GM21423 (cell line): ENCODE measurements at regions not wholly inside any gene's neighbourhood (a gene's known extent, or its start where the extent isn't known, plus 50 kb on each side); places are given as distances from the start of the nearest gene placed in this dataset.
"Not testable (repeated sequence)": the region's sequence is repeated elsewhere in the genome, so short reads cannot be mapped to it uniquely, and the experiment has no call there.

Experiments used
- ATAC-seq: cut with Tn5 transposase; IDR thresholded peaks from one replicate; pipeline ENCODE4 v1.9.1; 2021; ENCODE audit warnings: mild to moderate bottlenecking, moderate library complexity; ENCODE audit not compliant: unreplicated experiment

- not testable (repeated sequence) for ATAC-seq
Observed at GRCh38 chrX:131875827-131876226, 147.3 kb upstream of the STK26 start.

DNA sequence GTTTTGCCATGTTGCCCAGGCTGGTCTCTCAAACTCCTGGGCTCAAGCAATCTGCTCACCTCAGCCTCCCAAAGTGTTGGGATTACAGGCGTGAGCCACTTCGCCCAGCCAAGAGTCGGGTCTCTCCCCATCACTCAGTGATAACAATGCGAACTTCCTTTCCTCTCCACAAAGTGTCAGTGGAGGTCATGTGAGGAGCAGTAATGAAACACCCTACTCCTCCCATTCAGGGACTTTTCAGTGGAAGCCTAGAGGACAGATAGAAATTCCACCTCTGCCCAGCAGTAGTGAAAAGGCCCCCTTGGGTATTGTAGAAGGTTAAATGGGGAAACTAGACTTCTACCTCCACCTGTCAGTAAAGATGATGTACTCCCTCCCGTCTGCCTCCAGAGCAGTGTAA lies 141.9 kb upstream of the STK26 start:
- no peak for ATAC-seq

- ATAC-seq, result not testable (repeated sequence)
Observed at GRCh38 chrX:131885042-131885441, 138.1 kb upstream of the STK26 start.

GRCh38 chrX:131893857-131894256 lies 129.2 kb upstream of the STK26 start:
- ATAC-seq, result not testable (repeated sequence)

GRCh38 chrX:131894995-131895394 lies 128.1 kb upstream of the STK26 start:
- ATAC-seq, result no peak

GRCh38 chrX:131895807-131896206 lies 127.3 kb upstream of the STK26 start:
- ATAC-seq, result no peak

- ATAC-seq, result no peak
Observed at GRCh38 chrX:131901546-131901945, 121.6 kb upstream of the STK26 start.

DNA sequence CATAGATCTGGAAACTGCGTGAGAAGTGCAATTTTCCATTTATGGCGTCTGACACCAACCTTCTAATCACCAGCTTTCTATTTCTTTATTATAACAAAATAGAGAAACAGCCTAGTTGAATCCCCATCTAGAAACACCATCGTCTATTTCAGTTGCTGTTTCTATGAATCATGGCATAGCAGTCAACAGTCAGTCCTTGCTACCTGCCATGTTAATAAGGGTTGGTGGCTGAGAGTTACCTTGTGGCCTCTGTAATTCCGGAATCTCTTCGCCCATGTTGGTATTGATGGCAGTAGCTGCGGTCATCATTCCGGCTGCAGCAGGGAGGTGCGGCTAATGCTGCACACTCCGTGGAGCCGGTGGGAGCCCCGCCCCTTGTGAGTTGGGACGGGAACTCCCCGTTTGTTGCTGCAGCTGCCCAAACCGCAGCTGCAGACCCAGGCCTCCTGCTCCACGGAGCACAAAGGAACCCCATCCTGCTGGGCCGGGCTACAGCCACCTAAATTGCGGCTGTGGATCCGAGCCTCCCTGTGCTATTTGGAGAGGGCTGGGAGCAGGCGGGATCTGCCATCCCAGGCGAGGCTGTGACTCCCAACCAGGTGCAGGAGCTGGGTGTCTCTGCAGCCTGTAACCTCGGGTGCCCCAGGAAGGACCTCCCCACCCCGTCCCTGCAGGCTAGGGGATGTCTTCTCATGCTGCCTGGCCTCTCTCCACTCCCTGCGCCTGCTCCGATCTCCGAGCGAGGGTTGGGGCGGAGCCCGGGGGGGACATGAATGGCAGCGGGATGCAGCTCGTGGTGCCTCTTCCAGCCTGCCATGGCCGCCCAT lies 115.4 kb upstream of the STK26 start:
- no peak for ATAC-seq

GRCh38 chrX:131910586-131910985 lies 112.5 kb upstream of the STK26 start:
- ATAC-seq, result no peak

DNA sequence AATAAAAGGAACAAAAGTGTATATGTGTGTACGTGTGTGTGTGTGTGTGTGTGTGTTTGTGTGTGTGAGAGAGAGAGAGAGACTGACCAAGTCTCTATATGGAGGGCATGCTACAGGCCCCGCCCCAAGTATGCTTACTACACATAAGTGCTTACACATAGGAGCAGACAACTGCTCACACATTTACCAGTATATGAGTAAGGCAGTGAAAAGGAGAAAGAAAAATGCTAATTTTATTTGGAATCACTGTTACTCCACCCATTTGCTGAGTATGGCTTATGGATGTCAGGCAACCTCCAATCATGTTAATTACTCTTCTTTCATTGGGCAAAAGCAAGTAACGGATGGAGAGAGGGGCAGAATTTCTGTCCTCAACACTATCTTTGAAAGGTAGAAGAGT lies 107.6 kb upstream of the STK26 start:
- no peak for ATAC-seq

- ATAC-seq, result no peak
Observed at GRCh38 chrX:131917588-131917987, 105.5 kb upstream of the STK26 start.

DNA sequence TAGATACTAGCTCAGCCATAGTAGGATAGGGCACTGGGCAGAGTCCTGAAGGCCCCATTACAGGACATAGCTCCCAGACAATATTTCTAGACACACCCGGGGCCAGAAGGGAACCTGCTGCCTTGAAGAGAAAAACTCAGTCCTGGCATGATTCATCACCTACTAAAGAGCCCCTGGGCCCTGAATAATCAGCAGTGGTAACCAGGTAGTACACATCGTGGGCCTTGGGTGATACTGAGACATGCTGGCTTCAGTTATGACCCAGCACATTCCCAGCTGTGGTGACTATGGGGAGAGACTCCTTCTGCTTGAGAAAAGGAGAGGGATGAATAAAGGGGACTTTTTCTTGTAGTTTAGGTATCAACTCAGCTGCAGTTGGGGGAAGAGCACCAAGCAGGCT lies 104.3 kb upstream of the STK26 start:
- no peak for ATAC-seq

GRCh38 chrX:131923614-131924250 lies 99.4 kb upstream of the STK26 start:
- no peak for ATAC-seq

DNA sequence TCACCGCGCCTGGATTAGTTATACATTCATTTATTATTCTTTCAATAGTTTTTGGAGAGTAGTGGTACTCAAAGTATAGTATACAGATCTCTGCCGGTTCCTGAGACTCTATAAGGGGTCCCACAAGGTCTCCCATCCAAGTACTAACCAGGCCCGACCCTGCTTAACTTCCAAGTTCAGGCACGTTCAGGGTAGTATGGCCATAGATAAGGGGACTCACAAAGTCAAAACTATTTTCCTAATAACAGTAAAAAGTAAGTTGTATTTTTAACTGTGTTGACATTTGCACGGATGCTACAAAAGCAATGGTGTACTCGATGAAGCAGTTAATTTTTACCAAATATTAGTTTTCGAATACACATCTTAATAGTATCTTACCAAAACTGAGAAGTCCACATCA lies 84.4 kb upstream of the STK26 start:
- no peak for ATAC-seq

- ATAC-seq, result no peak
Observed at GRCh38 chrX:131942034-131942433, 81.1 kb upstream of the STK26 start.

DNA sequence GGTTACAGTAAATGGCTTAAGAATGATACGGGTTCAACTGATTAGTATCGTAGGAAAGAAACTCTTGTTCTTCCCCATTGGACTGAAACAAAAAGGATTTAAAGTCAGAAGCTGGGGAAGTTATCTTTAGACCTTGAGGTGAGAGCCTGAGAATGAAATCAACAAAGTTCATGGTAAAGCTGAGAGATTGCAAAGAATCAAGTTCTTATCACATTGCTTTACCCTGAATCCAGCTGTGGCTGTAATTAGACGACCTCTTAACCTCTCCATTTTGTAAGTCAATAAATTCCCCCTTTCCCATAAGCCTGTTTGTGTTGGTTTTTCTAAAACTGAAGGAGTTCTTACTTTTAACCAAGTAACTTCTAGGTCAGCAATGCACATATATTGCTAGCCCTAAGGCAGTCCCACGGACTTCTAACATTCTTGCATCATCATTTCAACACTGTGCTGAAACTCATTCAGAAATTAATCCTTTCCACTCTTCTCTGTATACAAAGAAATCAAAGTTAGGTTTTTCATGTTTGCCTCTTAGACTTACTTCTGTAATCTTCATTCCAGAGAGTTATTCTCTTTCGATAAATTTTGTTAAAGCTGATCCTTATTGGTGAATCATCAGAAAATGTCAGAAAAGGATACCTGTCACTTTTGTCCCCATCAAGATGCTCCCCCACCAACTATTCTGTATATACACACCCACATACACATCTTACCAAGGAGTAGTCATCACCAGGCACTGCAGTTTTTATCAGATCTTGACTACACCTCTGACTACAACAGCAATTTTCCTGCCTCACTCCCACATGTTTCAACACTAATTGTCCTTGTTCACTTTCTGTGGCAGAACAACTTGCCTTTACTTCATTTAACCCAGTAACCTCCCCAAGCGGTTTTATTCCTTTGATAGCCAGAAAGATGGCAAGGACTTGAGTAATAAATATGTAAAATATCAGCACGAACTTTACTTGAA lies 77.9 kb upstream of the STK26 start:
- ATAC-seq, result no peak

DNA sequence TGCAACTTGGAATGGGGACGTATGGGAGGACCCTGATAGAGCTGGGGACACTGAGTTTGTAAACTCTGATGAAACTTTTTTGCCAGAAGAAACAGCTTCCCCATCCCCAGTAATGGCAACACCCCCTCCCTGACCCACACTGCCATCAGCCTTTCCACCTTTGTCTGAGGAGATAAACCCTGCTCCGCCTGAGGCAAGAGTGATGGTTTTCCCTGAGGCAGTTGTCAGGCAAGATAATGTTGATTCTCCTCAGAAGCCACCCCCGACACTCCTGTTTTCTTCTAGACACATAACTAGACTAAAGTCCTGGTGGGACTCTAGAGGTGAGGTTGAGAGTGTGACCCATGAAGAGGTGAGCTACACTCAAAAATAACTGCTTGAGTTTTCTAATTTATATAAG lies 71.9 kb upstream of the STK26 start:
- no peak for ATAC-seq

DNA sequence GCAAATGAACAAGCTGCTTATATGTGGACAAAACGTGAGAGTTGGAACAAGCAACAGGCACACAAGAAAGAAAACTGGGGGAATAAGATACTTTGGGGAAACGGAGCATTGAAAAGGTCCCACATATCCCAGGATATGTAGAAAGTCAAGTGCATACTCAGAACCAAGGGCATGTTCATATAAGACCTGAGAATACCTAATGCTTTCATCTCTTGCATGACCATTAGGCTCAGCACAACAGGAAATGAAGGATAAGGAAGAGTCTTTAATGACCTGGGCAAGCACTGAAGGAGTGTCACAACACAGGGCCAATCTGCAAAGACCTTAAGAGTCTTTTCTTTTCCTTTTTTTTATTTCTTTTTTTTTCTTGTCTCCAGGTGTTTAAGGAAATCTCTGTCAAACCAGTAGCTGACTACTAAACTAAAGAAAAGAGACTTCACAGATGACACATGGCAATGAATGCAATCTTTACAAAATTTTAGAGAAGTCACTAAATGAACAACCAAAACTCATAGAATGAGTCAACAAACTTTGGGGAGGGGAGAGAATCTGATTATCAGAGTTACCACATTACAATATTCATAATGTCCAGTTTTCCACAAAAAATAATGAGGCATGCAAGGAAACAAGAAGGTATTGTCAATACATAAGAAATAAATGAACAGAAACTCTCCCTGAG lies 67.9 kb upstream of the STK26 start:
- no peak for ATAC-seq

DNA sequence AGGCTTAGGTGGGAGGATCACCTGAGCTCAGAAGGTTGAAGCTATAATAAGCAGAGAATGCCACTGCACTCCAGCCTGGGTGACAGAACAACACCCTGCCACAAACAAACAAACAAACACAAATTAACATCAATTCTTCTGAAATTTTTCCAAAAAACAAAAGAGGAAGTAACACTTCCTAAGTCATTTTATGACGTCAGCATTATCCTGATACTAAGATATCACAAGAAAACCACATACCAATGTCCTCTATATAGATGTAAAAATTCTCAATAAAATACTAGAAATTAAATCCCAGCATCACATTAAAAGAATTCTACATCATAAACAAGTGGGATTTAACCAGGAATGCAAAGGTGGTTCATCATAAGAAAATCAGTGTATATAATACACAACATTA lies 64.4 kb upstream of the STK26 start:
- ATAC-seq, result no peak

GRCh38 chrX:131970347-131970746 lies 52.8 kb upstream of the STK26 start:
- no peak for ATAC-seq
